Tibial artery (tissue), 4 donors: ENCODE measurements at regions not wholly inside any gene's neighbourhood (a gene's known extent, or its start where the extent isn't known, plus 50 kb on each side); places are given as distances from the start of the nearest gene placed in this dataset.

ENCODE experiments used
- DNase-seq, 2 donors: peaks; one replicate each; pipeline ENCODE4 v3.0.0-alpha.2; 2019
- H3K27ac ChIP-seq, 2 donors: fragments of 200-600 bp; sonication (generic) in 1 of 2; 1 replicate in 1 of 2; 2 replicates in 1 of 2; pipeline ENCODE4 v1.5.1; 2018 to 2019; ENCODE audit warnings: mild to moderate bottlenecking in 1 of 2
- H3K27me3 ChIP-seq, 2 donors: fragments of 200-600 bp; sonication (generic) in 1 of 2; one replicate each; pipeline versions ENCODE4 v1.5.1 to v1.6.0; 2016 to 2019
- H3K36me3 ChIP-seq, 3 donors: fragments of 200-600 bp; sonication (generic) in 2 of 3; one replicate each; pipeline ENCODE4 v1.5.1; 2016 to 2019; ENCODE audit warnings: mild to moderate bottlenecking in 2 of 3
- H3K4me1 ChIP-seq, 4 donors: fragments of 200-600 bp; sonication (generic) in 2 of 4; 1 replicate in 3 of 4; 2 replicates in 1 of 4; pipeline ENCODE4 v1.5.1; 2016 to 2019
- H3K4me3 ChIP-seq, 2 donors: fragments of 200-600 bp; sonication (generic) in 1 of 2; 1 replicate in 1 of 2; 2 replicates in 1 of 2; pipeline ENCODE4 v1.5.1; 2018 to 2019; ENCODE audit warnings: mild to moderate bottlenecking in 2 of 2
- H3K9me3 ChIP-seq, 3 donors: fragments of 200-600 bp; sonication (generic) in 1 of 3; one replicate each; pipeline ENCODE4 v1.5.1; 2016 to 2019
- intact Hi-C: fragments of 100-400 bp; cut with DNase I; formaldehyde crosslinking; loops from one replicate; pipeline ENCODE4 v1.15.0; 2023; ENCODE audit warnings: low total_unique reads
- TF ChIP-seq, protein P1 (sequence below), 2 experiments: fragments of 200-600 bp in 1 of 2; fragments of 450-650 bp in 1 of 2; IDR thresholded peaks; one replicate each; pipeline ENCODE4 v1.5.1; 2017 to 2019; ENCODE audit warnings: antibody characterized with exemption in 2 of 2, mild to moderate bottlenecking in 1 of 2, moderate library complexity in 1 of 2

DNA sequence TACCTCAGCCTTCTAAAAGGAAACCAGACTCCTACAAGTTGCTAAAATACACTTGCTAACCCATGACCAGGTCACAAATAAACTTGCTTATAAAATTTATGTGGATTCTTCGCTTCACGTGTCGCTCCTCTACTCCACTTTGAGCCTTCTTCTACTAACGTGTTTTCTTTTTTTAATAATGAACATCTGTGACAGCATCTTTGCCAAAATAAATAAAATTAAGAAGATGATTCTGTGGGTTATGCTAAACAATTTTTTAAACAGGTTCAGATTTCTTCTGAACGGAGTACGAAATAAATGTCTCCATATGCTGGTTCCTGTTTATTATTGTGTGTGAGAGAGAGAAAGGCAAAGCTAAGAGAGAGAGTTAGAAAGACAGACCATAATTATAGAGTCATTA lies 735.8 kb downstream of the LTN1 start:
- no peaks in the 10 kb centered on the region for H3K27me3 ChIP-seq
- H3K9me3 ChIP-seq, result no peaks in the 10 kb centered on the region
- no peaks in the 10 kb centered on the region for H3K36me3 ChIP-seq
- intact Hi-C loops, result no loop called here
- no peaks in the 10 kb centered on the region for H3K4me1 ChIP-seq
- H3K4me3 ChIP-seq, result no peak overlapping the region
- H3K27ac ChIP-seq, result no peak overlapping the region
- TF ChIP-seq, protein P1, sequence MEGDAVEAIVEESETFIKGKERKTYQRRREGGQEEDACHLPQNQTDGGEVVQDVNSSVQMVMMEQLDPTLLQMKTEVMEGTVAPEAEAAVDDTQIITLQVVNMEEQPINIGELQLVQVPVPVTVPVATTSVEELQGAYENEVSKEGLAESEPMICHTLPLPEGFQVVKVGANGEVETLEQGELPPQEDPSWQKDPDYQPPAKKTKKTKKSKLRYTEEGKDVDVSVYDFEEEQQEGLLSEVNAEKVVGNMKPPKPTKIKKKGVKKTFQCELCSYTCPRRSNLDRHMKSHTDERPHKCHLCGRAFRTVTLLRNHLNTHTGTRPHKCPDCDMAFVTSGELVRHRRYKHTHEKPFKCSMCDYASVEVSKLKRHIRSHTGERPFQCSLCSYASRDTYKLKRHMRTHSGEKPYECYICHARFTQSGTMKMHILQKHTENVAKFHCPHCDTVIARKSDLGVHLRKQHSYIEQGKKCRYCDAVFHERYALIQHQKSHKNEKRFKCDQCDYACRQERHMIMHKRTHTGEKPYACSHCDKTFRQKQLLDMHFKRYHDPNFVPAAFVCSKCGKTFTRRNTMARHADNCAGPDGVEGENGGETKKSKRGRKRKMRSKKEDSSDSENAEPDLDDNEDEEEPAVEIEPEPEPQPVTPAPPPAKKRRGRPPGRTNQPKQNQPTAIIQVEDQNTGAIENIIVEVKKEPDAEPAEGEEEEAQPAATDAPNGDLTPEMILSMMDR (IDR thresholded peaks at IDR 0.05), result no peak
- no peak for DNase-seq

DNA sequence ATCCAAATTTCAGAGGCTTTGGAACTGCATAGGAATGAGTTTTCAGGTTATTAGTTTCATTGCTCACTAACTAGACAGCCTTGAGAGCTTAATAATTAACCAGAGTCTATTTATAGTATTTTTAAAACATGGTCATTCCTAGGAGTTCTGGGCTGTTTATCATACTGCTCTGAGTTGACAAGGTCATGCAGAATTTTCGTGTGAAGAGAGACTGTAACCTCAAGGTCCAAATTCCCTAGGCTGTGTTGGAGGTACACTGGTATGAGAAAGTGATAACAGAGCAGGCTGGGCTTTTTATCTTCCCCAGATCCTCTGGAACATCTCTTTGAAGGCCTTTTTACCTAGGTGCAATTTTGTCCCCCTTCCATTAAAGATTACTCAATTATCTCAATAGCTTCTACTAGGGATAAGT lies 736.3 kb downstream of the LTN1 start:
- Histone ChIP-seq H3K9me3 (no peaks in the 10 kb centered on the region), H3K4me1 (no peaks in the 10 kb centered on the region), H3K4me3 (no peak overlapping the region), H3K27ac (no peak overlapping the region), H3K27me3 (no peaks in the 10 kb centered on the region), H3K36me3 (no peaks in the 10 kb centered on the region)
- DNase-seq, result no peak
- TF ChIP-seq, protein P1 (IDR thresholded peaks at IDR 0.05), result no peak
- intact Hi-C loops, result no loop called here

GRCh38 chr21:28253961-28254360 lies 738.7 kb downstream of the LTN1 start:
- no peak overlapping the region for H3K27ac ChIP-seq
- H3K4me3 ChIP-seq, result no peak overlapping the region
- TF ChIP-seq, protein P1 (IDR thresholded peaks at IDR 0.05), result no peak
- H3K36me3 ChIP-seq, result no peaks in the 10 kb centered on the region
- H3K4me1 ChIP-seq, result no peaks in the 10 kb centered on the region
- H3K9me3 ChIP-seq, result no peaks in the 10 kb centered on the region
- H3K27me3 ChIP-seq, result no peaks in the 10 kb centered on the region
- intact Hi-C loops, result no loop called here
- no peak for DNase-seq

- H3K4me1 ChIP-seq, result no peaks in the 10 kb centered on the region
- DNase-seq, result no peak
- TF ChIP-seq, protein P1 (IDR thresholded peaks at IDR 0.05), result no peak
- no peak overlapping the region for H3K27ac ChIP-seq
- H3K9me3 ChIP-seq, result no peaks in the 10 kb centered on the region
- H3K27me3 ChIP-seq, result no peaks in the 10 kb centered on the region
- no peak overlapping the region for H3K4me3 ChIP-seq
- no peaks in the 10 kb centered on the region for H3K36me3 ChIP-seq
- intact Hi-C loops, result no loop called here
Measured at GRCh38 chr21:28253338-28253737, 739.3 kb downstream of the LTN1 start.

- TF ChIP-seq, protein P1 (IDR thresholded peaks at IDR 0.05), result no peak
- H3K27ac ChIP-seq, result no peak overlapping the region
- no peaks in the 10 kb centered on the region for H3K27me3 ChIP-seq
- intact Hi-C loops, result no loop called here
- H3K9me3 ChIP-seq, result no peaks in the 10 kb centered on the region
- H3K4me3 ChIP-seq, result no peak overlapping the region
- no peak for DNase-seq
- no peaks in the 10 kb centered on the region for H3K36me3 ChIP-seq
- H3K4me1 ChIP-seq, result no peaks in the 10 kb centered on the region
Measured at GRCh38 chr21:28252928-28253327, 739.7 kb downstream of the LTN1 start.

DNA sequence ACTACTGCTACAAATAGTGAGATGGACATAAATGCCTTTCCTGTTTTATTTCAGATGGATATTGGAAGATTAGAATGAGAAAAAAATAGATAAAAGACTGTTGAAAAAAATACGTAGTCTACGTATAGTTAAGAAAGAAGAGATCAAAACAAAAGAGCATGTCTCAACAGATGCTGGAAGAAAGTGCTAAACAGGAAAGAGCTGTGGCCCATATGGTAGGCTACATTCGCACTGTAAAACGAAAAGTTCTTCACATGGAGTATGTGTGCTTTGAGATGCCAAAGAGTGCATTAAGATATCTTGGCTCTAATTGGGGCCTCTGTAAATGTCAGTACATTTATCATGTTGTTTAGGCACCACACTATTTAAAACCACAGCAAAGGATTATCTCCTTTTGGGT lies 741.7 kb downstream of the LTN1 start:
- H3K4me3 ChIP-seq, result no peak overlapping the region
- H3K4me1 ChIP-seq, result no peaks in the 10 kb centered on the region
- TF ChIP-seq, protein P1 (IDR thresholded peaks at IDR 0.05), result no peak
- H3K27ac ChIP-seq, result no peak overlapping the region
- intact Hi-C loops, result no loop called here
- H3K9me3 ChIP-seq, result no peaks in the 10 kb centered on the region
- H3K27me3 ChIP-seq, result no peaks in the 10 kb centered on the region
- no peak for DNase-seq
- H3K36me3 ChIP-seq, result no peaks in the 10 kb centered on the region
